ENCODE measurements at regions not wholly inside any gene's neighbourhood (a gene's known extent, or its start where the extent isn't known, plus 50 kb on each side); places are given as distances from the start of the nearest gene placed in this dataset.

DNA sequence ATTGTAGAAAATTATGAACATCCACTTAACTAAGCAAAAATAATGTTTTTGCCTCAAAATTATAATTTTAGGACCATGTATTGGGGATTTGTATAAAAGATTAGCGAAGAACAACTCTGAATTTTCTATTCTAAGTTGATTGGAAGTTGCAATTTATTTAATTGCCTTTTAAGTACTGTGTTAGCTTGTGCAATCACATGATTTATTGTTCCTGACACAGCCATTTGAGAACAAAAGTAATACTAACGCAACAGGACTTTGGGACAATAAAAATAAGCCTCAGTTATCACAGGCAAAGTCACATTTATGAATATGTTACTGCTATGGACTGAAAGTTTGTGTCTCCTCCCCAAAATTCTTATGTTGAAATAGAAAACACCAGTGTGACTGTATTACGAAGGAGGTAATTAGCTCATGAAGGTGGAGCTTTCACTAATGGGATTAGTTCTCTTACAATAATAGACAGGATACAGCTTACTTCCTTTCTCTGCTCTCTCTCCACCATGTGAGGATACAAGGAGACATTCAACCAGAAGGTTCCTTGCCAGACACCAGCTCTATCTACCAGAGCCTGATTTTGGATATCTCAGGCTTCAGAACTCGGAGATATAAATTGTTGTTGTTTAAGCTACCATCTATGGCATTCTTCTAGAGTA is 745.9 kb downstream of the ZBBX start:
- no peak overlapping the region for H2AK9ac ChIP-seq (replicated peaks; ENCODE audit: low read depth, low read length, poor library complexity)
- no peak overlapping the region for H4K91ac ChIP-seq (ENCODE audit: insufficient read depth, low read depth, low read length)
- no peak overlapping the region for H4K5ac ChIP-seq (ENCODE audit: low read depth, low read length)
- H3K18ac ChIP-seq (ENCODE audit: low read depth, low read length) = no peak overlapping the region
- no peak overlapping the region for H3K56ac ChIP-seq (ENCODE audit: extremely low read depth, insufficient read depth, low read length)
- no peak overlapping the region for H3K27ac ChIP-seq (ENCODE audit: insufficient read depth, low read length)
- no peak for TF ChIP-seq POLR2A (IDR thresholded peaks at IDR 0.05; ENCODE audit: low read depth, low read length)
- no peak for TF ChIP-seq MAZ (IDR thresholded peaks at IDR 0.05; ENCODE audit: borderline replicate concordance, low read depth, low read length)
- no peak for TF ChIP-seq NFE2L2 (IDR thresholded peaks at IDR 0.05; ENCODE audit: low read depth, low read length)
- no peak for TF ChIP-seq SMC3 (IDR thresholded peaks at IDR 0.05; ENCODE audit: low read depth, low read length)
- TF ChIP-seq ELK1 (IDR thresholded peaks at IDR 0.05; ENCODE audit: borderline replicate concordance, low read depth, low read length) = no peak
- TF ChIP-seq, protein P1, sequence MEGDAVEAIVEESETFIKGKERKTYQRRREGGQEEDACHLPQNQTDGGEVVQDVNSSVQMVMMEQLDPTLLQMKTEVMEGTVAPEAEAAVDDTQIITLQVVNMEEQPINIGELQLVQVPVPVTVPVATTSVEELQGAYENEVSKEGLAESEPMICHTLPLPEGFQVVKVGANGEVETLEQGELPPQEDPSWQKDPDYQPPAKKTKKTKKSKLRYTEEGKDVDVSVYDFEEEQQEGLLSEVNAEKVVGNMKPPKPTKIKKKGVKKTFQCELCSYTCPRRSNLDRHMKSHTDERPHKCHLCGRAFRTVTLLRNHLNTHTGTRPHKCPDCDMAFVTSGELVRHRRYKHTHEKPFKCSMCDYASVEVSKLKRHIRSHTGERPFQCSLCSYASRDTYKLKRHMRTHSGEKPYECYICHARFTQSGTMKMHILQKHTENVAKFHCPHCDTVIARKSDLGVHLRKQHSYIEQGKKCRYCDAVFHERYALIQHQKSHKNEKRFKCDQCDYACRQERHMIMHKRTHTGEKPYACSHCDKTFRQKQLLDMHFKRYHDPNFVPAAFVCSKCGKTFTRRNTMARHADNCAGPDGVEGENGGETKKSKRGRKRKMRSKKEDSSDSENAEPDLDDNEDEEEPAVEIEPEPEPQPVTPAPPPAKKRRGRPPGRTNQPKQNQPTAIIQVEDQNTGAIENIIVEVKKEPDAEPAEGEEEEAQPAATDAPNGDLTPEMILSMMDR (conservative IDR thresholded peaks at IDR 0.05; ENCODE audit: low read depth, low read length) = no peak
- no peak for TF ChIP-seq RAD21 (IDR thresholded peaks at IDR 0.05; ENCODE audit: low read length)
- TF ChIP-seq USF2 (IDR thresholded peaks at IDR 0.05; ENCODE audit: low read depth, low read length) = no peak
- no peak for TF ChIP-seq MAFK (IDR thresholded peaks at IDR 0.05; ENCODE audit: low read depth, low read length)
- no peak for TF ChIP-seq RFX5 (IDR thresholded peaks at IDR 0.05; ENCODE audit: low read depth, low read length)
- no peak for TF ChIP-seq RCOR1 (IDR thresholded peaks at IDR 0.05; ENCODE audit: insufficient replicate concordance, low read length)
- TF ChIP-seq BHLHE40 (IDR thresholded peaks at IDR 0.05; ENCODE audit: low read depth, low read length) = no peak
- no peak for TF ChIP-seq CEBPB (IDR thresholded peaks at IDR 0.05; ENCODE audit: low read depth, low read length)
- H2AFZ ChIP-seq (replicated peaks; ENCODE audit: low read length, poor library complexity) = no peak overlapping the region
- no peak for DNase-seq
- POLR2A ChIA-PET (ENCODE audit: unreplicated experiment) = no interaction called here
- H2BK120ac ChIP-seq (ENCODE audit: low read depth, low read length) = no peak overlapping the region
- H2BK15ac ChIP-seq (ENCODE audit: low read depth, low read length) = no peak overlapping the region
- H3K23ac ChIP-seq (ENCODE audit: low read depth, low read length) = no peak overlapping the region
- no peaks in the 10 kb centered on the region for H3K4me1 ChIP-seq (ENCODE audit: control insufficient read depth, insufficient read depth, low read length)
- no CpG with 5 or more reads among the region's 4 CpGs for WGBS, 2 experiments (ENCODE audit: extremely low coverage in 2 of 2, insufficient read length in 1 of 2)
- H3K27me3 ChIP-seq (ENCODE audit: control insufficient read depth, insufficient read depth, low read length) = no peaks in the 10 kb centered on the region
- H2BK20ac ChIP-seq (ENCODE audit: low read depth, low read length) = no peak overlapping the region
- H2AK5ac ChIP-seq (ENCODE audit: low read depth, low read length) = no peak overlapping the region
- H3K79me1 ChIP-seq (ENCODE audit: low read depth in 1 of 2, low read length in 2 of 2) = no peaks in the 10 kb centered on the region
- H3K9me3 ChIP-seq (ENCODE audit: control insufficient read depth, insufficient read depth, low read length) = peaks cover 14% of the 10 kb centered on the region
- H3K9me1 ChIP-seq (ENCODE audit: insufficient read depth, low read length) = no peaks in the 10 kb centered on the region
- H3K9ac ChIP-seq (ENCODE audit: low read depth, low read length) = no peak overlapping the region
- no peak overlapping the region for H3K4me3 ChIP-seq (ENCODE audit: insufficient read depth, low read depth, low read length)
- no TSS peak for BruUV-seq (replicated peaks)
- in situ Hi-C loops (cut with MboI; ENCODE audit: low sequenced_read_pairs) = no loop called here
- no peaks in the 10 kb centered on the region for H4K20me1 ChIP-seq (ENCODE audit: insufficient read depth, low read length)
- H2BK5ac ChIP-seq (ENCODE audit: low read depth, low read length, poor library complexity, severe bottlenecking) = no peak overlapping the region
- CTCF ChIA-PET = no interaction called here
- dilution Hi-C loops (cut with HindIII; ENCODE audit: low sequenced_read_pairs, unreplicated experiment) = no loop called here
- H3K14ac ChIP-seq (replicated peaks; ENCODE audit: low read depth, low read length) = no peak overlapping the region
- no peak overlapping the region for H3K4me2 ChIP-seq (ENCODE audit: low read depth, low read length)
- H3K4ac ChIP-seq (ENCODE audit: low read depth, low read length) = no peak overlapping the region
- no peak overlapping the region for H4K8ac ChIP-seq (ENCODE audit: low read depth in 2 of 2, low read length in 2 of 2)
- intact Hi-C loops (cut with micrococcal nuclease) = no loop called here
- H3K36me3 ChIP-seq (ENCODE audit: control insufficient read depth, insufficient read depth, low read length) = no peaks in the 10 kb centered on the region
- no peak for ATAC-seq (ENCODE audit: low read depth)

Data from IMR-90 (cell line).